ENCODE measurements at regions not wholly inside any gene's neighbourhood (a gene's known extent, or its start where the extent isn't known, plus 50 kb on each side); places are given as distances from the start of the nearest gene placed in this dataset.

DNA sequence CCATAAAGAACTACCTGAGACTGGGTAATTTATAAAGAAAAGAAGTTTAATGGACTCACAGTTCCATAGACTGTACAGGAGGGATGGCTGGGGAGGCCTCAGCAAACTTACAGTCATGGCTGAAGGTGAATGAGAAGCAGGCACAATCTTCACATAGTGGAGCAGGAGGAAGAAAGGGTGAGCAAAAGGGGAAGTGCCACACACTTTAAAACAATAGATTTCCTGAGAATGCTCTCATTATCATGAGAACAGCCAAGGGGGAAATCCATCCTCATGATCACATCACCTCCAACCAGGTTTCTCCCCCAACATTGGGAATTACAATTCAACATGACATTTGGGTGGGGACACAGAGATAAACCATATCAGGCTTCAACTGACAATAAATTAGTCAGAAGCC, 664.9 kb downstream of the TAF11L14 start:
- no peak for DNase-seq
- Histone ChIP-seq H3K36me3 (no peaks in the 10 kb centered on the region), H3K4me1 (no peaks in the 10 kb centered on the region), H3K27me3 (no peaks in the 10 kb centered on the region), H3K9me3 (no peaks in the 10 kb centered on the region), H3K4me3 (no peak overlapping the region), H3K27ac (no peak overlapping the region)
- no peak for ATAC-seq
- TF ChIP-seq, protein P1, sequence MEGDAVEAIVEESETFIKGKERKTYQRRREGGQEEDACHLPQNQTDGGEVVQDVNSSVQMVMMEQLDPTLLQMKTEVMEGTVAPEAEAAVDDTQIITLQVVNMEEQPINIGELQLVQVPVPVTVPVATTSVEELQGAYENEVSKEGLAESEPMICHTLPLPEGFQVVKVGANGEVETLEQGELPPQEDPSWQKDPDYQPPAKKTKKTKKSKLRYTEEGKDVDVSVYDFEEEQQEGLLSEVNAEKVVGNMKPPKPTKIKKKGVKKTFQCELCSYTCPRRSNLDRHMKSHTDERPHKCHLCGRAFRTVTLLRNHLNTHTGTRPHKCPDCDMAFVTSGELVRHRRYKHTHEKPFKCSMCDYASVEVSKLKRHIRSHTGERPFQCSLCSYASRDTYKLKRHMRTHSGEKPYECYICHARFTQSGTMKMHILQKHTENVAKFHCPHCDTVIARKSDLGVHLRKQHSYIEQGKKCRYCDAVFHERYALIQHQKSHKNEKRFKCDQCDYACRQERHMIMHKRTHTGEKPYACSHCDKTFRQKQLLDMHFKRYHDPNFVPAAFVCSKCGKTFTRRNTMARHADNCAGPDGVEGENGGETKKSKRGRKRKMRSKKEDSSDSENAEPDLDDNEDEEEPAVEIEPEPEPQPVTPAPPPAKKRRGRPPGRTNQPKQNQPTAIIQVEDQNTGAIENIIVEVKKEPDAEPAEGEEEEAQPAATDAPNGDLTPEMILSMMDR (IDR thresholded peaks at IDR 0.05): no peak
- intact Hi-C loops (cut with DNase I): no loop called here
- no peak for FAIRE-seq

DNA sequence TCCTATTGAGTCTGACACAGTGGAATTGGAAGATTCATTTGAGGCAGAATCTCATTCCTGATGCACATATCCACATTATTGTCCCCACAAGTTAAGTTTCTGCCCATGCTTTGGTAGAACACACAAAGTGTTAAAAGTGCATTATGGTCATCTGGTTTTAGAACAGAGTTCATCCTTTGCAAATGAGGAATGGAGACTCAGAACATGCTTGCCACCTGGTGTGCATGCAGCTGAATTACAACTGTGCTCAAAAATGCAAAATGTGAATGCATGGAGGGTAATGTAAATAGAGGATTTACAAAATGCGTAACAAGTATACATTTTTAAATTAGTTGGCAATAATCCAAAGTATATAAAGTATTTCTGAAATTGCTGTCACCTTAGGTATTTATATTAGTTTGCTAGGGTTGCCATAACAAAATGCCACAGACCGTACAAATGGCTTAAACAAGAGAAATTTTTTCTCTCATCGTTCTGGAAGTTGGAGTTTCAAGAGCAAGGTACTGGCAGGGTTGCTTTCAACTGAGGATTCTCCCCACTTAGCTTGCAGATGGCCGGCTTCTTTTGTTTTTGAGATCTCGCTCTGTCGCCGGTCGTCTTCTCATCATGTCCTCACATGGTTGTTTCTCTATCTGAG, 671.1 kb downstream of the TAF11L14 start:
- Histone ChIP-seq H3K9me3 (no peaks in the 10 kb centered on the region), H3K27ac (no peak overlapping the region), H3K4me1 (no peaks in the 10 kb centered on the region), H3K27me3 (peaks cover 0 to 5% (median 0%) of the 10 kb centered on the region in 4 donors), H3K36me3 (no peaks in the 10 kb centered on the region), H3K4me3 (no peak overlapping the region)
- FAIRE-seq (no peak), DNase-seq (peak in 1 of 6 donors; percentile 31), ATAC-seq (peak; percentile 55 to 82 (median 78))
- 46 to 56% methylated on average over 8 of the region's 8 CpGs for WGBS, 2 donors
- intact Hi-C loops (cut with DNase I): no loop called here
- TF ChIP-seq, protein P1 (IDR thresholded peaks at IDR 0.05): peak; percentile 13 to 62 (median 50)

DNA sequence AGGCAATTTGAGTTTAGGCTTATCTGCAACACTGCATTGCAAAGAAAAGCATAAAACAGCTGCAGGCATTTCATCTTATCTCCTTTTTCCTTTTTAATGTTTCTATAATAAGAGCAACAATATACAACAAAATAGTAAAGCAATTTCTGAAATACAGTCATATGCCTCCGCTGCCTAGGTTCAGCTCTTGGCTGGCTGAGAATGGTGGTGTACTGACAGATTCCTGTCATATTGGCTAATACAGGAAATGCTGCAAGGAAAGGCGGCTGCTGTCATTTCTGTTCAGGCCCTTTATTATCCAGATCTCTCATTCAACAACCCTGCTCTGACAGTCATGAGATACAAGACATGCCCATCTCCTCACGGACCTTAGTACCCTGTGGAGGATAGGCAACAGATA, 677.0 kb downstream of the TAF11L14 start:
- 72 to 79% methylated on average over 3 of the region's 3 CpGs for WGBS, 2 donors
- no peak overlapping the region for H3K4me3 ChIP-seq

DNA sequence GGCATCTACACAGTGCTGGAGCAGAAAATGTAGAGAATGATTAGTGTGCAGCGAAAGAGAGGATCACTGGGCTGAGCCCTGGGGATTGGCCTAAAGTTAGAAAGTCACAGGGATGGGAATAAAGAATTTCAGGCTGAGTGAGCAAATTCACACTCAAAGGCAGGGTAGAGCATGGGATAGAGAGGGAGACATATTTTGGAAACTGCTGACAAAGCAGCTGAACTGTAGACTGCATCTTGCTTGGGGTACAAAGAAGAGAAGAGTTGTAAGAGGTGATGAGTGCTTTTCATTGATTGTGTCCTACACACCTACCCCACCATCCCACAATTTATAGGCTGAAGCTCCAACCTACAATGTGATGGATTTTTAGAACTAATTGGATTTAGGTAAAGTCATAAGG, 677.8 kb downstream of the TAF11L14 start:
- Histone ChIP-seq H3K9me3 (no peaks in the 10 kb centered on the region), H3K4me1 (no peaks in the 10 kb centered on the region), H3K27me3 (no peaks in the 10 kb centered on the region), H3K27ac (no peak overlapping the region), H3K4me3 (no peak overlapping the region), H3K36me3 (no peaks in the 10 kb centered on the region)
- no peak for FAIRE-seq
- no peak for ATAC-seq
- TF ChIP-seq, protein P1 (IDR thresholded peaks at IDR 0.05): no peak
- DNase-seq: no peak
- 83 to 94% methylated on average over 1 of the region's 1 CpG for WGBS, 2 donors
- intact Hi-C loops (cut with DNase I): loop anchor here in 1 of 3 donors (10.0 kb wide), 1 partner anchor 1097 kb away; the partner anchor contains the start of gene BASP1

More for the DNA sequence above, 677.0 kb downstream of the TAF11L14 start:
- no peaks in the 10 kb centered on the region for H3K9me3 ChIP-seq
- ATAC-seq: no peak
- intact Hi-C loops (cut with DNase I): loop anchor here in 1 of 3 donors (10.0 kb wide), 1 partner anchor 1096 kb away; the partner anchor contains the start of gene BASP1
- H3K27me3 ChIP-seq: peaks cover 0 to 2% (median 0%) of the 10 kb centered on the region in 4 donors
- H3K27ac ChIP-seq: no peak overlapping the region
- no peaks in the 10 kb centered on the region for H3K4me1 ChIP-seq
- no peak for FAIRE-seq
- no peaks in the 10 kb centered on the region for H3K36me3 ChIP-seq
- DNase-seq: no peak
- TF ChIP-seq, protein P1 (IDR thresholded peaks at IDR 0.05): no peak

DNA sequence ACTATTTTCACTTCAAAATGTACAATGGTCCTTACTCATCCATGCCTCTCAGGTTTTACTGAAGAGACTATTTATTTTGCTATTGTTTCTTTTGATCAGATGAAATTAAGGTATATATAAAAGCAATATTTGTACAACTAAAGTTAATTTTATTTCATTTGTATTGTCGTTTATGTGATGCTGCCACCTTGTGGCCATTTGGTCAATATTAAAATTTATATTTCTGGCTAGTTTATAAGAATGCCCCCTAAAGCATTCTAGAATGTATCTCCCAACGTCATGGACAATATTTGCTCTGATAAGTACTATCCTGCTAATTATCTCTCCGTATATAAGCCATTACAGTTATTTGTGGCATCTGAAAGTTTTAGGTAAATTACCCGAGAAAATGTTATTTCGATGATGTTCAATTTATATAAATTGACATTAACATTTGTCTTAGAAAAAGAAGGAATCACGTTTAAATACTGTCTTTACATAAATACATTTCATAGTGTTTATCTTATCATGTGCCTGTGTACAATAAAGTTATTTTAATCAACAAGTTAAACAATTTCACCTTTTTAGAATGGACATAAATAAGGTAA, 680.0 kb downstream of the TAF11L14 start:
- WGBS, 2 donors: 32% methylated on average over 6 of the region's 6 CpGs
- DNase-seq (no peak), ATAC-seq (no peak), FAIRE-seq (peak; percentile 88)
- Histone ChIP-seq H3K27ac (no peak overlapping the region), H3K4me1 (no peaks in the 10 kb centered on the region), H3K9me3 (no peaks in the 10 kb centered on the region), H3K27me3 (no peaks in the 10 kb centered on the region), H3K4me3 (no peak overlapping the region), H3K36me3 (no peaks in the 10 kb centered on the region)
- TF ChIP-seq, protein P1 (IDR thresholded peaks at IDR 0.05): peak in 3 of 4 donors; percentile 17 to 52 (median 45)
- intact Hi-C loops (cut with DNase I): loop anchor here in 1 of 3 donors (10.0 kb wide), 1 partner anchor 1099 kb away; the partner anchor contains the start of gene BASP1
